NB4 (cell line): ENCODE measurements at regions not wholly inside any gene's neighbourhood (a gene's known extent, or its start where the extent isn't known, plus 50 kb on each side); places are given as distances from the start of the nearest gene placed in this dataset.

Experiments used
- DNase-seq: peaks from one replicate; pipeline ENCODE4 v3.0.0; 2010; ENCODE audit warnings: low read depth
- H3K4me3 ChIP-seq: one replicate; pipeline ENCODE4 v1.5.1; 2011; ENCODE audit warnings: mild to moderate bottlenecking, low read depth, low read length, moderate library complexity
- MYC ChIP-seq: IDR thresholded peaks from 2 replicates; pipeline ENCODE4 v1.6.1; 2011; ENCODE audit warnings: low read depth, low read length
- POLR2A ChIP-seq: IDR thresholded peaks from 2 replicates; pipeline ENCODE4 v1.6.1; 2011; ENCODE audit warnings: mild to moderate bottlenecking; ENCODE audit not compliant: insufficient read length; ENCODE audit errors: extremely low read depth
- TF ChIP-seq, protein P1 (sequence below): IDR thresholded peaks from 2 replicates; pipeline ENCODE4 v1.6.1; 2011; ENCODE audit warnings: low read depth, low read length
- TF ChIP-seq, protein P2 (sequence below): IDR thresholded peaks from one replicate; pipeline ENCODE4 v1.5.1; 2012; ENCODE audit warnings: low read depth, low read length

DNA sequence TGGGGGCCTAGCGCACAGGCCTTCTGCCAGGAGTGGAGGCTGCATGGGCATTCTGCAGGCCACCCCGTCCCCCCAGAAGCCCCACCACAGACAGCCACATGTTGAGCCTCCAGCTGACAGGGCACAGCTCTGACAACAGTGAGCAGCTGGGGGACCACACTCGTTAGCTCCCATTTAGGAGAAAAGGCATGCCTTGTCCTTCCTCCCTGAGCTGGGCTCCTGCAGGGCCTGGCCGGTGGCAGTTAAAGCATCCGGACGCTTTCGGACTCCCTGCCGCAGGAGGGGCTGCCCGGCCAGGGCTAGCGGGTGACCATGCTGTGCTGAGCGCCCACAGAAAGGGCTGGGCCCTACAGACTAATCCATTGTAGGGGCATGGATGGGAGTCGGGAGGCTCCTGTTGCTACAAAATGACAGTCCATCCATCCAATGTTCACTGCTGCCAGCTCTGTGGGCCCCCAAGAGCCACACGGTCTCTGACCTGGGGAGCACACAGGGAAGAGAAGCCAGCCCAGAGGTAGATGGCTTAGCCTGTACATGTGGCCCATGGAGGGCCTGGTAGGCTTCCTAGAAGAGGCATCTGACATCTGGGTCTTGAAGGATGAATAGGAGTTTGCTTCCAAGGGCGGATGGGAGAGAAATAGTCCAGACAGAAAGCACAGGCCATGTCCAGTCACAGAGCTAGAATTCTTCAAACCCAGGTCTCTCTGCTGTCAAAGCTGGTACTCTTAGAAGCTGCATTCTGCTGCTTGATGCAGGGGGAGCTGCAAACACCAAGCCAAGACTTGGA lies 116.5 kb upstream of the VSTM2B start:
- no peak for TF ChIP-seq MYC
- TF ChIP-seq, protein P1, sequence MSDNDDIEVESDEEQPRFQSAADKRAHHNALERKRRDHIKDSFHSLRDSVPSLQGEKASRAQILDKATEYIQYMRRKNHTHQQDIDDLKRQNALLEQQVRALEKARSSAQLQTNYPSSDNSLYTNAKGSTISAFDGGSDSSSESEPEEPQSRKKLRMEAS: no peak
- TF ChIP-seq, protein P2, sequence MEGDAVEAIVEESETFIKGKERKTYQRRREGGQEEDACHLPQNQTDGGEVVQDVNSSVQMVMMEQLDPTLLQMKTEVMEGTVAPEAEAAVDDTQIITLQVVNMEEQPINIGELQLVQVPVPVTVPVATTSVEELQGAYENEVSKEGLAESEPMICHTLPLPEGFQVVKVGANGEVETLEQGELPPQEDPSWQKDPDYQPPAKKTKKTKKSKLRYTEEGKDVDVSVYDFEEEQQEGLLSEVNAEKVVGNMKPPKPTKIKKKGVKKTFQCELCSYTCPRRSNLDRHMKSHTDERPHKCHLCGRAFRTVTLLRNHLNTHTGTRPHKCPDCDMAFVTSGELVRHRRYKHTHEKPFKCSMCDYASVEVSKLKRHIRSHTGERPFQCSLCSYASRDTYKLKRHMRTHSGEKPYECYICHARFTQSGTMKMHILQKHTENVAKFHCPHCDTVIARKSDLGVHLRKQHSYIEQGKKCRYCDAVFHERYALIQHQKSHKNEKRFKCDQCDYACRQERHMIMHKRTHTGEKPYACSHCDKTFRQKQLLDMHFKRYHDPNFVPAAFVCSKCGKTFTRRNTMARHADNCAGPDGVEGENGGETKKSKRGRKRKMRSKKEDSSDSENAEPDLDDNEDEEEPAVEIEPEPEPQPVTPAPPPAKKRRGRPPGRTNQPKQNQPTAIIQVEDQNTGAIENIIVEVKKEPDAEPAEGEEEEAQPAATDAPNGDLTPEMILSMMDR: no peak
- TF ChIP-seq POLR2A: no peak
- no peak overlapping the region for H3K4me3 ChIP-seq
- no peak for DNase-seq

DNA sequence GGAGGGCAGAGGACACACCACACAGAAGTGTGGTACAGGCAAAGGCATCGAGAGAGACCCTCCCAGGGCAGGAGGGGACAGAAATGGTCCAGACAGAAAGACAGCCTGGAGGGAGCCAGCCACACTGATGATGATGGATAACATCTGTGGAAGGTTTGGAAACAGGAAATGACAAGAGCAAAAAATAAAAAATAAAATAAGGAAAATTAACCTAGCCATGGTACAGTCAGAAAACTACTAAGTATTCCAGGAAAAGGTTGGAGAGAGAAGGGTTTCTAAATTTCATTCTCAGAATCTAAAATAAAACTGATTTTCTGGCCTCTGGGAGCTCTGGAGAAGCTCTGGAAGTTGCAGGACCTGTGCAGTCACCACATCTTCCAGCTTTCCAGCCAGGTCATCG lies 115.2 kb upstream of the VSTM2B start:
- no peak overlapping the region for H3K4me3 ChIP-seq
- TF ChIP-seq MYC: no peak
- TF ChIP-seq, protein P1: no peak
- TF ChIP-seq, protein P2: no peak
- TF ChIP-seq POLR2A: no peak
- no peak for DNase-seq

DNA sequence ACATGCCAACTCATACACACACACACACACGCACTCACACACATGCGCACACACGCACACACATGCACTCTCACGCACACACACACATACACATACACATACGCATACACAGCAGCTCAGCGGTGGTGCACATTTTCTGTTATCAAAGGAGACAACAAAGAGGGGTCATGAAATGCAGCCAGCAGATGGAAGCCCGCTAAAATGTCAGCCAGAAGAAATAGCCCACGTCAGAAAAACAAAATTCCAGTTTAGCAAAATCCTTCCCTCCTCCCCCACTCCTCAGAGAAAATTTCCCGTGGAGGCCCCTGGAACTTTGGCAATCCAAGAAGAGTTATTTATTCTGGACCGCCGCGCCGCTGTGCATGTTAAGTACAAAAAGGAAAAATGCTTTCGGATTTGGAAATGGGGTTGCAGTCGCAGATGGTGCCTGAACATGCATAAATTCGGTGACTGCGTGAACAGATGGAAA lies 114.6 kb upstream of the VSTM2B start:
- H3K4me3 ChIP-seq: no peak overlapping the region
- no peak for DNase-seq
- TF ChIP-seq, protein P2: no peak
- TF ChIP-seq, protein P1: no peak
- TF ChIP-seq MYC: no peak
- TF ChIP-seq POLR2A: no peak

DNA sequence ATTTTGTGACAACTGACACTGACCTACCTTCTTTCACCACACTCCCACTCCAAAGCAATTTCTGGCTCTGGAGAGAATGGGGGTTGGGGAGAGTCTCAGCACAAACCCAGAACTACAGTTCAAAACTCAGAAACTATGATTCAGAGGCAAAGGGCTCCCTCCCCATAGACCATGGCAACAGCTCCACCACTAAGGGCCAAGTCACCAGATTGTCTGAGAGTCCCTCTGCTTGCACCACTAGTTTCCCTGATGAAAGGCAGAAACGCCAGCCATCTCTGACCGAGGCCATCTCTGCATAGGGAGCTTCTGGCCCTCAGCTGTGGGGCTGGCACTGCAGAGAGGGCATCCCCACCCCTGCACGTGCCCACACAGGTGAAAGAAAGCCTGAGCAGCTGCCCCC lies 112.4 kb upstream of the VSTM2B start:
- no peak for DNase-seq
- H3K4me3 ChIP-seq: no peak overlapping the region
- TF ChIP-seq, protein P2: no peak
- no peak for TF ChIP-seq MYC
- TF ChIP-seq POLR2A: no peak
- TF ChIP-seq, protein P1: no peak

DNA sequence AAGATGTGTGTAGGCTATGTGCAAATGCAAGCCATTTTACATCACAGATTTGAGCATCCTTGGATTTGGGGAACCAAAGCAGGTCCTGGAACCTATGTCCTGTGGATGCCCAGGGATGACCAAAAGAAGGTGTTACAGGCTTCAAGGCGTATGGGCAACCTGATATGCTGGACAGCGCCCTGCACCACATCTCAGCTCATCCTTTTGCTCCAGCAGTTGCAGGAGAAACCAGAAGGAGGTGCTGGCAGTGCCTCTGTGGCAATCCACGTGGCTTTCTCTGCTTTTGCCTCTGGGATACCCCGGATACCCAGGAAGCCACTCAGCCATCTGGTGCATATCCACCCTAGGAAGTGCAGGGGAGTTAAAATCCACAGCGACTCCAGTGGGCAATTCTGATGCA lies 110.3 kb upstream of the VSTM2B start:
- no peak for DNase-seq
- no peak overlapping the region for H3K4me3 ChIP-seq
- TF ChIP-seq, protein P1: peak; percentile 35; the same call in 1 of the 2 replicates
- no peak for TF ChIP-seq POLR2A
- TF ChIP-seq, protein P2: no peak
- no peak for TF ChIP-seq MYC
